ENCODE measurements at regions not wholly inside any gene's neighbourhood (a gene's known extent, or its start where the extent isn't known, plus 50 kb on each side); places are given as distances from the start of the nearest gene placed in this dataset.

GRCh38 chr1:70509996-70510876 is 99.2 kb downstream of the CTH start:
- Histone ChIP-seq H3K36me3 (ENCODE audit: control insufficient read depth in 2 of 2, insufficient read depth in 2 of 2, low read length in 1 of 2) (no peaks in the 10 kb centered on the region), H3K27me3 (ENCODE audit: control insufficient read depth in 2 of 2, insufficient read depth in 1 of 2, low read length in 1 of 2) (no peaks in the 10 kb centered on the region), H3K4me1 (ENCODE audit: control insufficient read depth in 2 of 2, insufficient read depth in 2 of 2, low read length in 2 of 2) (no peaks in the 10 kb centered on the region), H3K4me3 (ENCODE audit: low read length in 2 of 2) (no peak overlapping the region), H3K27ac (ENCODE audit: low read depth in 1 of 2, low read length in 1 of 2) (no peak overlapping the region), H3K9me3 (ENCODE audit: control insufficient read depth in 2 of 2, insufficient read depth in 1 of 2, low read length in 1 of 2) (no peaks in the 10 kb centered on the region)
- WGBS: 81% methylated on average over 19 of the region's 19 CpGs
- DNase-seq (ENCODE audit: low read depth in 6 of 9, low spot score in 9 of 9): peak in 5 of 9 donors; percentile 24 to 70 (median 49)

- Histone ChIP-seq H3K27ac (ENCODE audit: low read depth in 1 of 2, low read length in 1 of 2) (no peak overlapping the region), H3K4me3 (ENCODE audit: low read length in 2 of 2) (no peak overlapping the region), H3K4me1 (ENCODE audit: control insufficient read depth in 2 of 2, insufficient read depth in 2 of 2, low read length in 2 of 2) (no peaks in the 10 kb centered on the region), H3K27me3 (ENCODE audit: control insufficient read depth in 2 of 2, insufficient read depth in 1 of 2, low read length in 1 of 2) (no peaks in the 10 kb centered on the region), H3K36me3 (ENCODE audit: control insufficient read depth in 2 of 2, insufficient read depth in 2 of 2, low read length in 1 of 2) (no peaks in the 10 kb centered on the region), H3K9me3 (ENCODE audit: control insufficient read depth in 2 of 2, insufficient read depth in 1 of 2, low read length in 1 of 2) (no peaks in the 10 kb centered on the region)
- WGBS: 90% methylated on average over 2 of the region's 2 CpGs
- DNase-seq (ENCODE audit: low read depth in 6 of 9, low spot score in 9 of 9): no peak
Measured at GRCh38 chr1:70517444-70517843, 106.4 kb downstream of the CTH start.

- H3K27ac ChIP-seq (ENCODE audit: low read depth in 1 of 2, low read length in 1 of 2): no peak overlapping the region
- H3K27me3 ChIP-seq (ENCODE audit: control insufficient read depth in 2 of 2, insufficient read depth in 1 of 2, low read length in 1 of 2): no peaks in the 10 kb centered on the region
- H3K4me3 ChIP-seq (ENCODE audit: low read length in 2 of 2): no peak overlapping the region
- DNase-seq (ENCODE audit: low read depth in 6 of 9, low spot score in 9 of 9): no peak
- H3K36me3 ChIP-seq (ENCODE audit: control insufficient read depth in 2 of 2, insufficient read depth in 2 of 2, low read length in 1 of 2): no peaks in the 10 kb centered on the region
- 96% methylated on average over 1 of the region's 1 CpG for WGBS
- no peaks in the 10 kb centered on the region for H3K4me1 ChIP-seq (ENCODE audit: control insufficient read depth in 2 of 2, insufficient read depth in 2 of 2, low read length in 2 of 2)
- H3K9me3 ChIP-seq (ENCODE audit: control insufficient read depth in 2 of 2, insufficient read depth in 1 of 2, low read length in 1 of 2): no peaks in the 10 kb centered on the region
Measured at GRCh38 chr1:70518106-70518505, 107.0 kb downstream of the CTH start.

GRCh38 chr1:70528590-70529333 is 117.7 kb downstream of the CTH start:
- 42% methylated on average over 12 of the region's 12 CpGs for WGBS

GRCh38 chr1:70536708-70537366 is 125.8 kb downstream of the CTH start:
- Histone ChIP-seq H3K4me3 (ENCODE audit: low read length in 2 of 2) (no peak overlapping the region), H3K4me1 (ENCODE audit: control insufficient read depth in 2 of 2, insufficient read depth in 2 of 2, low read length in 2 of 2) (no peaks in the 10 kb centered on the region), H3K36me3 (ENCODE audit: control insufficient read depth in 2 of 2, insufficient read depth in 2 of 2, low read length in 1 of 2) (no peaks in the 10 kb centered on the region), H3K27ac (ENCODE audit: low read depth in 1 of 2, low read length in 1 of 2) (no peak overlapping the region), H3K9me3 (ENCODE audit: control insufficient read depth in 2 of 2, insufficient read depth in 1 of 2, low read length in 1 of 2) (no peaks in the 10 kb centered on the region), H3K27me3 (ENCODE audit: control insufficient read depth in 2 of 2, insufficient read depth in 1 of 2, low read length in 1 of 2) (no peaks in the 10 kb centered on the region)
- DNase-seq (ENCODE audit: low read depth in 6 of 9, low spot score in 9 of 9): no peak
- WGBS: 98% methylated on average over 3 of the region's 3 CpGs

More at GRCh38 chr1:70528590-70529333, 117.7 kb downstream of the CTH start:
- DNase-seq (ENCODE audit: low read depth in 6 of 9, low spot score in 9 of 9): peak in 5 of 9 donors; percentile 8 to 29 (median 10)
- Histone ChIP-seq H3K27me3 (ENCODE audit: control insufficient read depth in 2 of 2, insufficient read depth in 1 of 2, low read length in 1 of 2) (no peaks in the 10 kb centered on the region), H3K4me1 (ENCODE audit: control insufficient read depth in 2 of 2, insufficient read depth in 2 of 2, low read length in 2 of 2) (no peaks in the 10 kb centered on the region), H3K36me3 (ENCODE audit: control insufficient read depth in 2 of 2, insufficient read depth in 2 of 2, low read length in 1 of 2) (no peaks in the 10 kb centered on the region), H3K9me3 (ENCODE audit: control insufficient read depth in 2 of 2, insufficient read depth in 1 of 2, low read length in 1 of 2) (no peaks in the 10 kb centered on the region), H3K27ac (ENCODE audit: low read depth in 1 of 2, low read length in 1 of 2) (no peak overlapping the region), H3K4me3 (ENCODE audit: low read length in 2 of 2) (no peak overlapping the region)

- Histone ChIP-seq H3K27me3 (ENCODE audit: control insufficient read depth in 2 of 2, insufficient read depth in 1 of 2, low read length in 1 of 2) (no peaks in the 10 kb centered on the region), H3K9me3 (ENCODE audit: control insufficient read depth in 2 of 2, insufficient read depth in 1 of 2, low read length in 1 of 2) (no peaks in the 10 kb centered on the region), H3K36me3 (ENCODE audit: control insufficient read depth in 2 of 2, insufficient read depth in 2 of 2, low read length in 1 of 2) (no peaks in the 10 kb centered on the region), H3K4me3 (ENCODE audit: low read length in 2 of 2) (no peak overlapping the region), H3K4me1 (ENCODE audit: control insufficient read depth in 2 of 2, insufficient read depth in 2 of 2, low read length in 2 of 2) (no peaks in the 10 kb centered on the region), H3K27ac (ENCODE audit: low read depth in 1 of 2, low read length in 1 of 2) (no peak overlapping the region)
- no peak for DNase-seq (ENCODE audit: low read depth in 6 of 9, low spot score in 9 of 9)
- 96% methylated on average over 3 of the region's 3 CpGs for WGBS
Measured at GRCh38 chr1:70537788-70538187, 126.7 kb downstream of the CTH start.

- no peaks in the 10 kb centered on the region for H3K27me3 ChIP-seq (ENCODE audit: control insufficient read depth in 2 of 2, insufficient read depth in 1 of 2, low read length in 1 of 2)
- no peak for DNase-seq (ENCODE audit: low read depth in 6 of 9, low spot score in 9 of 9)
- H3K9me3 ChIP-seq (ENCODE audit: control insufficient read depth in 2 of 2, insufficient read depth in 1 of 2, low read length in 1 of 2): no peaks in the 10 kb centered on the region
- H3K4me3 ChIP-seq (ENCODE audit: low read length in 2 of 2): no peak overlapping the region
- no peaks in the 10 kb centered on the region for H3K4me1 ChIP-seq (ENCODE audit: control insufficient read depth in 2 of 2, insufficient read depth in 2 of 2, low read length in 2 of 2)
- H3K27ac ChIP-seq (ENCODE audit: low read depth in 1 of 2, low read length in 1 of 2): no peak overlapping the region
- H3K36me3 ChIP-seq (ENCODE audit: control insufficient read depth in 2 of 2, insufficient read depth in 2 of 2, low read length in 1 of 2): no peaks in the 10 kb centered on the region
Measured at GRCh38 chr1:70542030-70542429, 131.0 kb downstream of the CTH start.

- Histone ChIP-seq H3K27me3 (ENCODE audit: control insufficient read depth in 2 of 2, insufficient read depth in 1 of 2, low read length in 1 of 2) (no peaks in the 10 kb centered on the region), H3K36me3 (ENCODE audit: control insufficient read depth in 2 of 2, insufficient read depth in 2 of 2, low read length in 1 of 2) (no peaks in the 10 kb centered on the region), H3K4me3 (ENCODE audit: low read length in 2 of 2) (no peak overlapping the region), H3K4me1 (ENCODE audit: control insufficient read depth in 2 of 2, insufficient read depth in 2 of 2, low read length in 2 of 2) (no peaks in the 10 kb centered on the region), H3K27ac (ENCODE audit: low read depth in 1 of 2, low read length in 1 of 2) (no peak overlapping the region), H3K9me3 (ENCODE audit: control insufficient read depth in 2 of 2, insufficient read depth in 1 of 2, low read length in 1 of 2) (no peaks in the 10 kb centered on the region)
- DNase-seq (ENCODE audit: low read depth in 6 of 9, low spot score in 9 of 9): no peak
- 96% methylated on average over 2 of the region's 2 CpGs for WGBS
Measured at GRCh38 chr1:70542856-70543255, 131.8 kb downstream of the CTH start.

- DNase-seq (ENCODE audit: low read depth in 6 of 9, low spot score in 9 of 9): no peak
- Histone ChIP-seq H3K4me1 (ENCODE audit: control insufficient read depth in 2 of 2, insufficient read depth in 2 of 2, low read length in 2 of 2) (no peaks in the 10 kb centered on the region), H3K36me3 (ENCODE audit: control insufficient read depth in 2 of 2, insufficient read depth in 2 of 2, low read length in 1 of 2) (no peaks in the 10 kb centered on the region), H3K9me3 (ENCODE audit: control insufficient read depth in 2 of 2, insufficient read depth in 1 of 2, low read length in 1 of 2) (no peaks in the 10 kb centered on the region), H3K27ac (ENCODE audit: low read depth in 1 of 2, low read length in 1 of 2) (no peak overlapping the region), H3K4me3 (ENCODE audit: low read length in 2 of 2) (no peak overlapping the region), H3K27me3 (ENCODE audit: control insufficient read depth in 2 of 2, insufficient read depth in 1 of 2, low read length in 1 of 2) (no peaks in the 10 kb centered on the region)
- WGBS: 89% methylated on average over 1 of the region's 1 CpG
Measured at GRCh38 chr1:70546726-70547125, 135.7 kb downstream of the CTH start.

Data from thymus (tissue), 11 donors.